ENCODE measurements at regions not wholly inside any gene's neighbourhood (a gene's known extent, or its start where the extent isn't known, plus 50 kb on each side); places are given as distances from the start of the nearest gene placed in this dataset.

DNA sequence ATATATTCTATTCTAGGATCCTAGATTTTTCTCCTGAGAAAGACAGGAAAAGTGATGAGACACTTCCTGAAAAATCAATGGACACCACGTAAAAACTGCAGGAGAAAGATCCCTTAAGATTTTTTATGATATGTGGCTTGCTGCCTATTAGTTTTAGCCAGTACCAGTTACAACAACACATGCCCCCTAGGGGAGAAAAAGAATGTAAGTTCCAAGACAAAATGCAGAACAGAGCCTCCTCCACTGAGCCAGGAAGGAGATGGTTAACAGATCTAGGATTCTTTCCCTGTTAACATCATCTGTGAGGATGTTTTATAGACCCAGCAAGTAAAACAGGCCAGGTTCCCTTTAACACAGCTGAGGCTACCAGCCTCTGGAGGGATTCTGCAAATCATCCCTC, 574.7 kb downstream of the TLE4 start:
- Histone ChIP-seq H3K36me3 (no peaks in the 10 kb centered on the region), H3K4me1 (no peaks in the 10 kb centered on the region), H3K4me3 (no peak overlapping the region), H3K9ac (ENCODE audit: low read depth in 2 of 2, low read length in 2 of 2) (no peak overlapping the region), H3K9me3 (no peaks in the 10 kb centered on the region), H3K27ac (no peak overlapping the region), H3K27me3 (no peaks in the 10 kb centered on the region)
- no peak for DNase-seq
- intact Hi-C loops (cut with DNase I): no loop called here
- TF ChIP-seq, protein P1, sequence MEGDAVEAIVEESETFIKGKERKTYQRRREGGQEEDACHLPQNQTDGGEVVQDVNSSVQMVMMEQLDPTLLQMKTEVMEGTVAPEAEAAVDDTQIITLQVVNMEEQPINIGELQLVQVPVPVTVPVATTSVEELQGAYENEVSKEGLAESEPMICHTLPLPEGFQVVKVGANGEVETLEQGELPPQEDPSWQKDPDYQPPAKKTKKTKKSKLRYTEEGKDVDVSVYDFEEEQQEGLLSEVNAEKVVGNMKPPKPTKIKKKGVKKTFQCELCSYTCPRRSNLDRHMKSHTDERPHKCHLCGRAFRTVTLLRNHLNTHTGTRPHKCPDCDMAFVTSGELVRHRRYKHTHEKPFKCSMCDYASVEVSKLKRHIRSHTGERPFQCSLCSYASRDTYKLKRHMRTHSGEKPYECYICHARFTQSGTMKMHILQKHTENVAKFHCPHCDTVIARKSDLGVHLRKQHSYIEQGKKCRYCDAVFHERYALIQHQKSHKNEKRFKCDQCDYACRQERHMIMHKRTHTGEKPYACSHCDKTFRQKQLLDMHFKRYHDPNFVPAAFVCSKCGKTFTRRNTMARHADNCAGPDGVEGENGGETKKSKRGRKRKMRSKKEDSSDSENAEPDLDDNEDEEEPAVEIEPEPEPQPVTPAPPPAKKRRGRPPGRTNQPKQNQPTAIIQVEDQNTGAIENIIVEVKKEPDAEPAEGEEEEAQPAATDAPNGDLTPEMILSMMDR (IDR thresholded peaks at IDR 0.05): no peak

DNA sequence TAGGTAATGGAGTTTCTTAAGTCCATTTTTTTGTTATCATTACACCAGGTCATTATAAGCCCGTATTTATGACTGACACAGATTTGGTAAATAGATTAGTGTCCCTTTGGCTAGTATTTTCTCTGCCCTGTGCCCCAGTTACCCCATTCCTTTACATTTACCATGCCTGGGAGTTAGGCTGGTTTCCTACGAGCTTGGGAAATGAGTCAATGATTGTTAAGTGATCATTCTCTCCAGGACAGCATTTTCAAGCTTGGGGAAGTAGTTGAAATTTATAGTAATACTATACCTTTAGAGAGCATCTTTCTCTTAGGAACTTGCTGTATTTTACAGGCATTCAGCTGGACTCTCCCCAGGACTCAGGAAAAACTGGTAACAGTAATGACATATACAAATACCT, 573.1 kb downstream of the TLE4 start:
- intact Hi-C loops (cut with DNase I): no loop called here
- Histone ChIP-seq H3K27ac (no peak overlapping the region), H3K4me1 (no peaks in the 10 kb centered on the region), H3K4me3 (no peak overlapping the region), H3K9ac (ENCODE audit: low read depth in 2 of 2, low read length in 2 of 2) (no peak overlapping the region), H3K9me3 (no peaks in the 10 kb centered on the region), H3K36me3 (no peaks in the 10 kb centered on the region), H3K27me3 (no peaks in the 10 kb centered on the region)
- TF ChIP-seq, protein P1 (IDR thresholded peaks at IDR 0.05): no peak
- no peak for DNase-seq

DNA sequence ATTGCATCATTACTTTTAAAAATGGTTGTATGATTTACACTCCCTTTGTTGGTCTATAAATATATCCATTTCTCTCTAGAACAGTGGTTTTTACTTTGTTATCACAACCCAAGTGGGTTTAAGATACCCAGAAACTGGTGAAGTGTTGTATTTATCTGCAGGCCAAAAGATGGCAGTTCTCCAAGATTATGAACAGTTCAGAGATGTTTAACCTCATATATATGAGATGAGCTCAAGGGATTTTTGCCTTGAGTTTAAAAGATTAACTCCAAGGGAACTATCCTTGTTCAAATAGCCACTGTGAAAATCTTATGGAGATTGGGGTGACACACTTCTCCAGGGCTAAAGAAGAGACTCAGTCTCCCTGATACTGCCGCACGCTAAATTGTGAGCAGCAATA, 572.6 kb downstream of the TLE4 start:
- Histone ChIP-seq H3K9ac (ENCODE audit: low read depth in 2 of 2, low read length in 2 of 2) (no peak overlapping the region), H3K4me1 (no peaks in the 10 kb centered on the region), H3K36me3 (no peaks in the 10 kb centered on the region), H3K27ac (no peak overlapping the region), H3K4me3 (no peak overlapping the region), H3K27me3 (no peaks in the 10 kb centered on the region), H3K9me3 (no peaks in the 10 kb centered on the region)
- intact Hi-C loops (cut with DNase I): no loop called here
- DNase-seq: no peak
- TF ChIP-seq, protein P1 (IDR thresholded peaks at IDR 0.05): no peak

DNA sequence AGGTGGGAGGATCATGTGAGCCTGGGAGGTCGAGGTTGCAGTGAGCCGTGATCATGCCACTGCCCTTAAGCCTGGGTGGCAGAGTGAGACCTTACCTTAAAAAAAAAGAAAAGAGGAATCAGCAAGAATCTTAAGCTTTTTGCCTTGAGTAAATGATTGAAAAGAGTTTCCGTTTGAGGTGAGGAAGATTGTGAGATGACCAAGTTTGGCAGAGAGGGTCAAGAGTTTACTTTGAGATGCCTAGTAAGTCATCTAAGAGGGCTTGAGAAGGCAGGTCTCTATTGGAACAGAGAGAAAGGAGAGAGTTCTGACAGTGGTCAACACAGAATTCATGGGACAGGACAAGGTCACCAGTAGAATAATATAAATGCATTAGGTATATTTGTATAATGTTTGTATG, 572.1 kb downstream of the TLE4 start:
- H3K36me3 ChIP-seq: no peaks in the 10 kb centered on the region
- H3K9ac ChIP-seq (ENCODE audit: low read depth in 2 of 2, low read length in 2 of 2): no peak overlapping the region
- no peak for DNase-seq
- H3K4me1 ChIP-seq: no peaks in the 10 kb centered on the region
- TF ChIP-seq, protein P1 (IDR thresholded peaks at IDR 0.05): no peak
- intact Hi-C loops (cut with DNase I): no loop called here
- H3K4me3 ChIP-seq: no peak overlapping the region
- no peaks in the 10 kb centered on the region for H3K27me3 ChIP-seq
- H3K27ac ChIP-seq: no peak overlapping the region
- no peaks in the 10 kb centered on the region for H3K9me3 ChIP-seq

DNA sequence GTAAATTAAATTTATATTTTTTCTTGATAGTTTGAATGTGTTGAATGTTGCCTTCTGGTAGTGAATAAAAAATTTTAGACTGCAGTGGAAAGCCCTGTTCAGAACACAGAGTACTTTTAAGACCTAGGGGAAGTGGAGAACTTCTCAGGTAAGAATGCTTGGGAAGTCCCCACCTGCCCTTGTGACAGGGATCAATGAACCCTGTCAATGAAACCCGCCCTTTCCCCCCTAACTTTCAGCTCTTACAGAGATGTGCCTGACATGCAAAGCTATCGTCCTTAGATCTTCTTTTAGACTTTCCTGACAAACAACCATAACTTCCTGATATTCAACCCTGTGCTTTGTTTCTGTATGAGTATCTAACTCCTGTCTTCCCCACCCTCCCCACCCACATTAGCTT, 562.7 kb downstream of the TLE4 start:
- H3K9me3 ChIP-seq: no peaks in the 10 kb centered on the region
- H3K4me3 ChIP-seq: no peak overlapping the region
- DNase-seq: no peak
- no peaks in the 10 kb centered on the region for H3K4me1 ChIP-seq
- intact Hi-C loops (cut with DNase I): no loop called here
- H3K27ac ChIP-seq: no peak overlapping the region
- no peaks in the 10 kb centered on the region for H3K27me3 ChIP-seq
- no peak overlapping the region for H3K9ac ChIP-seq (ENCODE audit: low read depth in 2 of 2, low read length in 2 of 2)
- no peaks in the 10 kb centered on the region for H3K36me3 ChIP-seq
- TF ChIP-seq, protein P1 (IDR thresholded peaks at IDR 0.05): no peak

DNA sequence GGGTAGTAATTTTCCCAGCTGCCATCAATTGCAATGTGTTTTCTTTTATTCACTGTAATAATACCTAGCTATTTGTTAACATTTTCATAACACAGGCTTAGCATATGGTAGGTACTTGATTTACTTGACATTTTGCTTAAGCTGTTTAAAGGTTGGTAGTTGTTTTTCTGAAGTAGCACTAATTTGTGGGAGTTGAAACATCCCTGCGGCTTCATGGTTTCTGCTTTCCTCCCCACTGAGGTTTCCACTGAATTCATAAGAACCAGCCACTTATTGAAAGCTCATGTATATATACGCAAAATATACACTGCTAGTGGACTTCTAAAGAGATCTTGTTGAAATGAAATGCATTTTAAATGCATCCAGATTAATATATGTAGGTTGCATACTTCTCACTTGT, 559.9 kb downstream of the TLE4 start:
- intact Hi-C loops (cut with DNase I): no loop called here
- Histone ChIP-seq H3K4me1 (no peaks in the 10 kb centered on the region), H3K9me3 (no peaks in the 10 kb centered on the region), H3K9ac (ENCODE audit: low read depth in 2 of 2, low read length in 2 of 2) (no peak overlapping the region), H3K36me3 (no peaks in the 10 kb centered on the region), H3K27ac (no peak overlapping the region), H3K27me3 (no peaks in the 10 kb centered on the region), H3K4me3 (no peak overlapping the region)
- TF ChIP-seq, protein P1 (IDR thresholded peaks at IDR 0.05): no peak
- DNase-seq: no peak
